ENCODE measurements at regions not wholly inside any gene's neighbourhood (a gene's known extent, or its start where the extent isn't known, plus 50 kb on each side); places are given as distances from the start of the nearest gene placed in this dataset.
"Not testable (repeated sequence)": the region's sequence is repeated elsewhere in the genome, so short reads cannot be mapped to it uniquely, and the experiment has no call there.

DNA sequence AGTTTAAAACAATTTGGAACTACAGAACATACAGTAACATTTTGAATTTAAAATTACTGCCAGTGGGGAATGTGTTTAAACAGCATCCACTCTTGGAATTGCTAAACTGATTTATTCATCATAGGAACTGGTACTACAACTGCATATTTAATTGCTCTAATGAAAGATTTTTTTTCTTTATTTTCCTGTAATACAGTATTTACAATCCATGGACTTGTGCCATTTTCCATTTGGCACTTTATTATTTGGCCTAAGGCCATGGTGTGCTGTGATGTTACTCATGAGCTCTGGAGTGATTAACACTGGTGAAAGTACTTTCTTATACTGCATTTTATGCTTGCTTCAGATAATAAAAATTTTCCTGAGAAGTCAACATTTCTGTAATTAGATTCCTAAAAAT, 69.7 kb upstream of the NUDT6 start:
- Histone ChIP-seq H3K27me3 (no peaks in the 10 kb centered on the region), H3K4me1 (replicated peaks in 1 of 2) (peaks cover 0 to 9% of the 10 kb centered on the region in 2 donors), H3K36me3 (replicated peaks in 1 of 2) (no peaks in the 10 kb centered on the region), H3K27ac (no peak overlapping the region), H3K4me3 (no peak overlapping the region), H3K9me3 (replicated peaks in 1 of 3) (peaks cover 0 to 13% (median 0%) of the 10 kb centered on the region in 3 donors)
- no peak for TF ChIP-seq POLR2A (IDR thresholded peaks at IDR 0.05)
- TF ChIP-seq, protein P1, sequence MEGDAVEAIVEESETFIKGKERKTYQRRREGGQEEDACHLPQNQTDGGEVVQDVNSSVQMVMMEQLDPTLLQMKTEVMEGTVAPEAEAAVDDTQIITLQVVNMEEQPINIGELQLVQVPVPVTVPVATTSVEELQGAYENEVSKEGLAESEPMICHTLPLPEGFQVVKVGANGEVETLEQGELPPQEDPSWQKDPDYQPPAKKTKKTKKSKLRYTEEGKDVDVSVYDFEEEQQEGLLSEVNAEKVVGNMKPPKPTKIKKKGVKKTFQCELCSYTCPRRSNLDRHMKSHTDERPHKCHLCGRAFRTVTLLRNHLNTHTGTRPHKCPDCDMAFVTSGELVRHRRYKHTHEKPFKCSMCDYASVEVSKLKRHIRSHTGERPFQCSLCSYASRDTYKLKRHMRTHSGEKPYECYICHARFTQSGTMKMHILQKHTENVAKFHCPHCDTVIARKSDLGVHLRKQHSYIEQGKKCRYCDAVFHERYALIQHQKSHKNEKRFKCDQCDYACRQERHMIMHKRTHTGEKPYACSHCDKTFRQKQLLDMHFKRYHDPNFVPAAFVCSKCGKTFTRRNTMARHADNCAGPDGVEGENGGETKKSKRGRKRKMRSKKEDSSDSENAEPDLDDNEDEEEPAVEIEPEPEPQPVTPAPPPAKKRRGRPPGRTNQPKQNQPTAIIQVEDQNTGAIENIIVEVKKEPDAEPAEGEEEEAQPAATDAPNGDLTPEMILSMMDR (IDR thresholded peaks at IDR 0.05) = no peak
- DNase-seq = peak in 1 of 7 donors; percentile 9
- intact Hi-C loops (cut with DNase I) = no loop called here

DNA sequence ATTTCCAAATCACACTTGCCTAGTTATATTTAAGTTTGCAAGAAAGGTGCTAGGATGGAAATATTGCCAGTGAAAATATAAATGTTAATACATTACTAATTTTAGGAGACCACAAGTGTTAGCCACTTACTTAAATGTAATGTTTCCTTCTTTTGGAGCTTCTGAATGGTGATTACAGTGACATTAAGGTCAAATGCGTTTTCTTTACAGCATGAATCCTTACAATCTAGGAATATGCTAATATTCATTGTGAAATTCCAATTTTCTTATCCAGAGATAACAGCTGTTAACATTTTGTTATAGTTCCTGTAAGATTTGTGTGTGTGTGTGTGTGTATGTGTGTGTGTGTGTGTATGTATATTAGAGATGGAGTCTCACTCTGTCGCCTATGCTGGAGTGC, 70.2 kb upstream of the NUDT6 start:
- H3K4me1 ChIP-seq (replicated peaks in 1 of 2) = peaks cover 0 to 9% of the 10 kb centered on the region in 2 donors
- 89 to 99% (median 96%) methylated on average over 1 to 2 of the region's 2 CpGs for WGBS, 4 donors
- DNase-seq = no peak
- no peaks in the 10 kb centered on the region for H3K27me3 ChIP-seq
- H3K27ac ChIP-seq = no peak overlapping the region
- H3K4me3 ChIP-seq = no peak overlapping the region
- TF ChIP-seq, protein P1 (IDR thresholded peaks at IDR 0.05) = no peak
- TF ChIP-seq POLR2A (IDR thresholded peaks at IDR 0.05) = no peak
- peaks cover 0 to 12% (median 0%) of the 10 kb centered on the region in 3 donors for H3K9me3 ChIP-seq (replicated peaks in 1 of 3)
- intact Hi-C loops (cut with DNase I) = no loop called here
- H3K36me3 ChIP-seq (replicated peaks in 1 of 2) = no peaks in the 10 kb centered on the region

DNA sequence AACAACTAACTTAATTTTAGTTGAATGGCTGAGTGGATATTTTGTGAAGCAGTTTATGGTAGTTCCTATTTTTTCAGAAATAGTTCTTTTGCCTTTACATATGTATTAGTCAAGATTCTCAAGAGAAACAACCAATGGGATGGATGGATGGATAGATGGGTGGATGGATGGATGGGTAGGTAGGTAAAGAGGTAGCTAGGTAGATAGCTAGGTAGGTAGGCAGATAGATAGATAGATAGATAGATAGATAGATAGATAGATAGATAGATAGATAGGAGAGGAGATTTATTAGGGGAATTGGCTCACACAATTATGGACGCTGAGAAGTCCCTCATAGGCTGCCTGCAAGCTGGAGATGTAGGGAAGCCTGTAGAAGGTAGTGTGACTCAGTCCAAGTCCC, 74.0 kb upstream of the NUDT6 start:
- H3K27ac ChIP-seq = no peak overlapping the region
- no peak for DNase-seq
- no peaks in the 10 kb centered on the region for H3K36me3 ChIP-seq (replicated peaks in 1 of 2)
- H3K4me3 ChIP-seq = no peak overlapping the region
- intact Hi-C loops (cut with DNase I) = no loop called here
- H3K9me3 ChIP-seq (replicated peaks in 1 of 3) = no peaks in the 10 kb centered on the region
- TF ChIP-seq, protein P1 (IDR thresholded peaks at IDR 0.05) = no peak
- TF ChIP-seq POLR2A (IDR thresholded peaks at IDR 0.05) = no peak
- no peaks in the 10 kb centered on the region for H3K27me3 ChIP-seq
- peaks cover 0 to 9% of the 10 kb centered on the region in 2 donors for H3K4me1 ChIP-seq (replicated peaks in 1 of 2)
- 94 to 100% (median 97%) methylated on average over 1 of the region's 1 CpG for WGBS, 4 donors

GRCh38 chr4:122997463-122998101, 75.2 kb upstream of the NUDT6 start:
- WGBS, 4 donors = 86 to 97% (median 96%) methylated on average over 2 of the region's 2 CpGs
- intact Hi-C loops (cut with DNase I) = no loop called here
- H3K9me3 ChIP-seq (replicated peaks in 1 of 3) = no peaks in the 10 kb centered on the region
- TF ChIP-seq POLR2A (IDR thresholded peaks at IDR 0.05) = no peak
- TF ChIP-seq, protein P1 (IDR thresholded peaks at IDR 0.05) = no peak
- DNase-seq = no peak
- H3K36me3 ChIP-seq (replicated peaks in 1 of 2) = no peaks in the 10 kb centered on the region
- H3K4me3 ChIP-seq = no peak overlapping the region
- no peak overlapping the region for H3K27ac ChIP-seq
- no peaks in the 10 kb centered on the region for H3K27me3 ChIP-seq
- H3K4me1 ChIP-seq (replicated peaks in 1 of 2) = peaks cover 0 to under 1% of the 10 kb centered on the region in 2 donors

DNA sequence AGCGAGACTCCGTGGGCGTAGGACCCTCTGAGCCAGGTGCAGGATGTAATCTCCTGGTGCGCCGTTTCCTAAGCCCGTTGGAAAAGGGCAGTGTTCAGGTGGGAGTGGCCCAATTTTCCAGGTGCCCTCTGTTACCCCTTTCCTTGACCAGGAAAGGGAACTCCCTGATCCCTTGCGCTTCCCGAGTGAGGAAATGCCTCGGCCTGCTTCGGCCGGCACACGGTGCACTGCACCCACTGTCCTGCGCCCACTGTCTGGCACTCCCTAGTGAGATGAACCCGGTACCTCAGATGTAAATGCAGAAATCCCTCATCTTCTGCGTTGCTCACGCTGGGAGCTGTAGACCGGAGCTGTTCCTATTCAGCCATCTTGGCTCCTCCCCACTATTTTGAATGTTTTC, 81.7 kb upstream of the NUDT6 start:
- H3K4me3 ChIP-seq; intact Hi-C loops (cut with DNase I); H3K4me1 ChIP-seq (replicated peaks in 1 of 2); H3K27me3 ChIP-seq; H3K36me3 ChIP-seq (replicated peaks in 1 of 2); H3K27ac ChIP-seq; DNase-seq; H3K9me3 ChIP-seq (replicated peaks in 1 of 3): not testable (repeated sequence)
- 95 to 98% (median 96%) methylated on average over 12 to 17 of the region's 17 CpGs for WGBS, 4 donors

DNA sequence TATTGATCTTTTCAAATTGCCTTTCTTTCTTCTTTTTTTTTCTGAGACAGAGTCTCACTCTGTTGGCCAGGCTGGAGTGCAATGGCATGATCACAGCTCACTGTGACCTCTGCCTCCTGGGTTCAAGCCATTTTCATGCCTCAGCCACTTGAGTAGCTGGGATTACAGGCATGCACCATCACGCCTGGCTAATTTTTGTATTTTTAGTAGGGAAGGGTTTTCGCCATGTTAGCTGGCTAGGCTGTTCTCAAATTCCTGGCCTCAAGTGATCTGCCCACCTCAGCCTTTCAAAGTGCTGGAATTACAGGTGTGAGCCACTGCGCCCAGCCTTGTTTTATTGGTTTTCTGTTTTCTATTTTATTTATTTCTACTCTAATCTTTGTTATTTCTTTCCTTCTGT, 82.7 kb upstream of the NUDT6 start:
- H3K9me3 ChIP-seq (replicated peaks in 1 of 3); H3K4me3 ChIP-seq; H3K36me3 ChIP-seq (replicated peaks in 1 of 2); H3K4me1 ChIP-seq (replicated peaks in 1 of 2); intact Hi-C loops (cut with DNase I); DNase-seq; H3K27me3 ChIP-seq; H3K27ac ChIP-seq: not testable (repeated sequence)
- WGBS, 4 donors = 63 to 87% (median 64%) methylated on average over 3 of the region's 3 CpGs

Data from adrenal gland (tissue), 9 donors.